ENCODE measurements at regions not wholly inside any gene's neighbourhood (a gene's known extent, or its start where the extent isn't known, plus 50 kb on each side); places are given as distances from the start of the nearest gene placed in this dataset.

- H3K9me3 ChIP-seq = no peaks in the 10 kb centered on the region
Observed at GRCh38 chr2:226215902-226216503, 583.6 kb downstream of the IRS1 start.

GRCh38 chr2:226213717-226214116 lies 585.9 kb downstream of the IRS1 start:
- Histone ChIP-seq H3K9me3 (no peaks in the 10 kb centered on the region), H3K4me1 (ENCODE audit: low read depth) (no peaks in the 10 kb centered on the region), H3K4me3 (no peak overlapping the region), H3K36me3 (ENCODE audit: low read depth) (no peaks in the 10 kb centered on the region)
- ATAC-seq = no peak
- TF ChIP-seq CTCF (IDR thresholded peaks at IDR 0.05) = no peak
- intact Hi-C loops (cut with DNase I, micrococcal nuclease) = loop anchor here in 1 of 2 donors (10.0 kb wide), 1 partner anchor 771 kb away; no protein-coding TSS in a partner anchor
- DNase-seq = no peak

More at GRCh38 chr2:226215902-226216503, 583.6 kb downstream of the IRS1 start:
- DNase-seq (peak in 2 of 3 donors; percentile 41 to 84), ATAC-seq (peak; percentile 92)
- no peaks in the 10 kb centered on the region for H3K4me1 ChIP-seq (ENCODE audit: low read depth)
- H3K36me3 ChIP-seq (ENCODE audit: low read depth) = no peaks in the 10 kb centered on the region
- H3K4me3 ChIP-seq = no peak overlapping the region
- intact Hi-C loops (cut with DNase I, micrococcal nuclease) = loop anchor here in 1 of 2 donors (10.0 kb wide), 1 partner anchor 769 kb away; no protein-coding TSS in a partner anchor
- peak; percentile 52 for TF ChIP-seq CTCF (IDR thresholded peaks at IDR 0.05)

GRCh38 chr2:226211439-226211838 lies 588.2 kb downstream of the IRS1 start:
- ATAC-seq (no peak), DNase-seq (no peak)
- intact Hi-C loops (cut with DNase I, micrococcal nuclease) = loop anchor here in 1 of 2 donors (10.0 kb wide), 1 partner anchor 773 kb away; no protein-coding TSS in a partner anchor
- no peaks in the 10 kb centered on the region for H3K4me1 ChIP-seq (ENCODE audit: low read depth)
- no peak for TF ChIP-seq CTCF (IDR thresholded peaks at IDR 0.05)
- no peaks in the 10 kb centered on the region for H3K36me3 ChIP-seq (ENCODE audit: low read depth)
- no peak overlapping the region for H3K4me3 ChIP-seq
- H3K9me3 ChIP-seq = no peaks in the 10 kb centered on the region

GRCh38 chr2:226208726-226209125 lies 590.9 kb downstream of the IRS1 start:
- no peaks in the 10 kb centered on the region for H3K9me3 ChIP-seq
- intact Hi-C loops (cut with DNase I, micrococcal nuclease) = no loop called here
- no peak for ATAC-seq
- H3K4me1 ChIP-seq (ENCODE audit: low read depth) = no peaks in the 10 kb centered on the region
- no peak for TF ChIP-seq CTCF (IDR thresholded peaks at IDR 0.05)
- no peaks in the 10 kb centered on the region for H3K36me3 ChIP-seq (ENCODE audit: low read depth)
- H3K4me3 ChIP-seq = no peak overlapping the region
- DNase-seq = no peak

- no peaks in the 10 kb centered on the region for H3K9me3 ChIP-seq
- no peaks in the 10 kb centered on the region for H3K36me3 ChIP-seq (ENCODE audit: low read depth)
- H3K4me3 ChIP-seq = no peak overlapping the region
- no peaks in the 10 kb centered on the region for H3K4me1 ChIP-seq (ENCODE audit: low read depth)
- intact Hi-C loops (cut with DNase I, micrococcal nuclease) = no loop called here
- no peak for ATAC-seq
- no peak for TF ChIP-seq CTCF (IDR thresholded peaks at IDR 0.05)
- DNase-seq = no peak
Observed at GRCh38 chr2:226207671-226208070, 591.9 kb downstream of the IRS1 start.
